ENCODE measurements at regions not wholly inside any gene's neighbourhood (a gene's known extent, or its start where the extent isn't known, plus 50 kb on each side); places are given as distances from the start of the nearest gene placed in this dataset.
A peak's percentile ranks its signal among the peaks of the same experiment; 100 is the strongest.

- no peak overlapping the region for H3K27ac ChIP-seq (ENCODE audit: low read depth in 1 of 2, low read length in 2 of 2)
- H3K4me1 ChIP-seq (ENCODE audit: control insufficient read depth in 4 of 4, insufficient read depth in 4 of 4, low read length in 3 of 4) = peaks cover 0 to 10% (median 7%) of the 10 kb centered on the region in 4 donors
- no peaks in the 10 kb centered on the region for H3K36me3 ChIP-seq (ENCODE audit: control insufficient read depth in 4 of 4, insufficient read depth in 3 of 4, low read depth in 1 of 4, low read length in 3 of 4)
- no peak for TF ChIP-seq REST (IDR thresholded peaks at IDR 0.05)
- TF ChIP-seq RAD21 (IDR thresholded peaks at IDR 0.05) = no peak
- peak in 1 of 2 donors; percentile 31 for TF ChIP-seq EGR1 (IDR thresholded peaks at IDR 0.05; ENCODE audit: low read depth in 2 of 2)
- TF ChIP-seq RXRA (IDR thresholded peaks at IDR 0.05) = peak in 1 of 2 donors; percentile 40
- TF ChIP-seq HNF4A (conservative IDR thresholded peaks at IDR 0.05) = peak; percentile 77 to 79
- TF ChIP-seq HNF4G (IDR thresholded peaks at IDR 0.05) = peak; percentile 20
- no peak for TF ChIP-seq FOXA1 (IDR thresholded peaks at IDR 0.05)
- TF ChIP-seq GABPA (IDR thresholded peaks at IDR 0.05 in 1 of 2, conservative IDR thresholded peaks at IDR 0.05 in 1 of 2) = no peak
- TF ChIP-seq FOXA2 (IDR thresholded peaks at IDR 0.05) = peak; percentile 28
- TF ChIP-seq NR2F2 (IDR thresholded peaks at IDR 0.05) = no peak
- no peak for TF ChIP-seq CTCF (IDR thresholded peaks at IDR 0.05; ENCODE audit: low read depth, low read length, missing input control)
- no peak for TF ChIP-seq JUND (IDR thresholded peaks at IDR 0.05)
- TF ChIP-seq ATF3 (IDR thresholded peaks at IDR 0.05) = no peak
- peaks cover 0 to 2% (median 0%) of the 10 kb centered on the region in 4 donors for H3K27me3 ChIP-seq (ENCODE audit: control insufficient read depth in 4 of 4, insufficient read depth in 4 of 4, low read length in 3 of 4)
- no peak overlapping the region for H3K9ac ChIP-seq (ENCODE audit: low read depth in 1 of 2, low read length in 2 of 2)
- no peak overlapping the region for H3K4me3 ChIP-seq (ENCODE audit: low read depth in 1 of 3, low read length in 3 of 3)
- DNase-seq (ENCODE audit: low spot score) = no peak
- no peaks in the 10 kb centered on the region for H3K9me3 ChIP-seq (ENCODE audit: control insufficient read depth in 4 of 4, low read length in 3 of 4)
- 51% methylated on average over 6 of the region's 6 CpGs for WGBS
Observed at GRCh38 chr17:33514369-33514768, 221.3 kb upstream of the ASIC2 start.

GRCh38 chr17:33515974-33516373 lies 222.9 kb upstream of the ASIC2 start:
- WGBS = 86% methylated on average over 7 of the region's 7 CpGs
- no peak overlapping the region for H3K4me3 ChIP-seq (ENCODE audit: low read depth in 1 of 3, low read length in 3 of 3)
- peaks cover 0 to 10% (median 7%) of the 10 kb centered on the region in 4 donors for H3K4me1 ChIP-seq (ENCODE audit: control insufficient read depth in 4 of 4, insufficient read depth in 4 of 4, low read length in 3 of 4)
- H3K27me3 ChIP-seq (ENCODE audit: control insufficient read depth in 4 of 4, insufficient read depth in 4 of 4, low read length in 3 of 4) = no peaks in the 10 kb centered on the region
- H3K36me3 ChIP-seq (ENCODE audit: control insufficient read depth in 4 of 4, insufficient read depth in 3 of 4, low read depth in 1 of 4, low read length in 3 of 4) = no peaks in the 10 kb centered on the region
- H3K27ac ChIP-seq (ENCODE audit: low read depth in 1 of 2, low read length in 2 of 2) = no peak overlapping the region
- H3K9me3 ChIP-seq (ENCODE audit: control insufficient read depth in 4 of 4, low read length in 3 of 4) = no peaks in the 10 kb centered on the region
- H3K9ac ChIP-seq (ENCODE audit: low read depth in 1 of 2, low read length in 2 of 2) = no peak overlapping the region
- DNase-seq (ENCODE audit: low spot score) = no peak
- TF ChIP-seq YY1 (IDR thresholded peaks at IDR 0.05) = no peak

GRCh38 chr17:33516645-33517044 lies 223.6 kb upstream of the ASIC2 start:
- Histone ChIP-seq H3K36me3 (ENCODE audit: control insufficient read depth in 4 of 4, insufficient read depth in 3 of 4, low read depth in 1 of 4, low read length in 3 of 4) (no peaks in the 10 kb centered on the region), H3K9ac (ENCODE audit: low read depth in 1 of 2, low read length in 2 of 2) (no peak overlapping the region), H3K27ac (ENCODE audit: low read depth in 1 of 2, low read length in 2 of 2) (no peak overlapping the region), H3K4me3 (ENCODE audit: low read depth in 1 of 3, low read length in 3 of 3) (no peak overlapping the region), H3K4me1 (ENCODE audit: control insufficient read depth in 4 of 4, insufficient read depth in 4 of 4, low read length in 3 of 4) (peaks cover 0 to 10% (median 7%) of the 10 kb centered on the region in 4 donors), H3K27me3 (ENCODE audit: control insufficient read depth in 4 of 4, insufficient read depth in 4 of 4, low read length in 3 of 4) (no peaks in the 10 kb centered on the region), H3K9me3 (ENCODE audit: control insufficient read depth in 4 of 4, low read length in 3 of 4) (no peaks in the 10 kb centered on the region)
- DNase-seq (ENCODE audit: low spot score) = no peak
- 89% methylated on average over 5 of the region's 5 CpGs for WGBS
- TF ChIP-seq HNF4G (IDR thresholded peaks at IDR 0.05) (no peak), CTCF (IDR thresholded peaks at IDR 0.05; ENCODE audit: low read depth, low read length, missing input control) (no peak), TAF1 (conservative IDR thresholded peaks at IDR 0.05) (no peak), JUND (IDR thresholded peaks at IDR 0.05) (no peak), MAX (IDR thresholded peaks at IDR 0.05) (no peak), FOXA2 (IDR thresholded peaks at IDR 0.05) (no peak), RXRA (IDR thresholded peaks at IDR 0.05) (no peak), REST (IDR thresholded peaks at IDR 0.05) (no peak)

Data from liver (tissue), 8 donors.